Transverse colon (tissue), 4 donors: ENCODE measurements at regions not wholly inside any gene's neighbourhood (a gene's known extent, or its start where the extent isn't known, plus 50 kb on each side); places are given as distances from the start of the nearest gene placed in this dataset.
"Not testable (repeated sequence)": the region's sequence is repeated elsewhere in the genome, so short reads cannot be mapped to it uniquely, and the experiment has no call there.

ENCODE experiments used
- DNase-seq: peaks from one replicate; pipeline ENCODE4 v3.0.0-alpha.2; 2019
- H3K27ac ChIP-seq, 4 donors: fragments of 200-600 bp; sonication (generic); 2 replicates each; pipeline ENCODE4 v1.5.1; 2016 to 2018; ENCODE audit warnings: inconsistent platforms in 4 of 4
- H3K27me3 ChIP-seq: fragments of 200-600 bp; sonication (generic); 2 replicates; pipeline ENCODE4 v1.5.1; 2017; ENCODE audit warnings: inconsistent platforms
- H3K36me3 ChIP-seq, 4 donors: fragments of 200-600 bp; sonication (generic); 2 replicates each; pipeline ENCODE4 v1.5.1; 2017 to 2019; ENCODE audit warnings: inconsistent platforms in 4 of 4
- H3K4me1 ChIP-seq, 4 donors: fragments of 200-600 bp; sonication (generic); 2 replicates each; pipeline ENCODE4 v1.5.1; 2017 to 2020; ENCODE audit warnings: inconsistent platforms in 4 of 4
- H3K4me3 ChIP-seq, 4 donors: fragments of 200-600 bp; sonication (generic); 1 replicate in 1 of 4; 2 replicates in 3 of 4; pipeline versions ENCODE4 v1.5.1 to v1.6.1; 2017 to 2019; ENCODE audit warnings: inconsistent platforms in 4 of 4
- H3K9me3 ChIP-seq, 2 donors: fragments of 200-600 bp; sonication (generic); 2 replicates each; pipeline ENCODE4 v1.5.1; 2017 to 2019; ENCODE audit warnings: inconsistent platforms in 2 of 2
- EP300 ChIP-seq: sonication (generic); formaldehyde crosslinking; IDR thresholded peaks from one replicate; pipeline ENCODE4 v1.6.1; 2017; ENCODE audit warnings: antibody characterized with exemption, low read depth
- POLR2A ChIP-seq: fragments of 450-650 bp; IDR thresholded peaks from one replicate; pipeline ENCODE4 v1.6.1; 2016; ENCODE audit warnings: antibody characterized with exemption, mild to moderate bottlenecking, moderate library complexity
- POLR2AphosphoS5 ChIP-seq, 3 donors: sonication (generic); formaldehyde crosslinking; IDR thresholded peaks; one replicate each; pipeline ENCODE4 v1.6.1; 2016; ENCODE audit warnings: antibody characterized with exemption in 3 of 3
- WGBS, 2 donors: methylation state at CpG; one replicate each; pipeline ENCODE4 v1.1.5; 2018; ENCODE audit warnings: low coverage in 1 of 2; 5-methylcytosine and 5-hydroxymethylcytosine counted together
- in situ Hi-C, 4 donors: fragments of 200-750 bp; cut with MboI; loops; one replicate each; pipeline versions ENCODE4 v1.15.0 to v1.15.1; 2017; ENCODE audit warnings: low sequenced_read_pairs in 3 of 4, low pct_ligation_motif_present in 1 of 4, low pct_unique_long_range_greater_than_20kb in 1 of 4
- intact Hi-C: fragments of 100-400 bp; cut with DNase I; formaldehyde crosslinking; loops from one replicate; pipeline ENCODE4 v1.15.1; 2023; ENCODE audit warnings: low total_unique reads
- TF ChIP-seq, protein P1 (sequence below), 5 experiments: fragments of 200-600 bp in 3 of 5; fragments of 450-650 bp in 2 of 5; sonication (generic) in 3 of 5; IDR thresholded peaks; 1 replicate in 2 of 5; 2 replicates in 3 of 5; pipeline ENCODE4 v1.5.1; 2016 to 2017; ENCODE audit warnings: antibody characterized with exemption in 5 of 5, inconsistent platforms in 3 of 5, mild to moderate bottlenecking in 2 of 5, moderate library complexity in 1 of 5

DNA sequence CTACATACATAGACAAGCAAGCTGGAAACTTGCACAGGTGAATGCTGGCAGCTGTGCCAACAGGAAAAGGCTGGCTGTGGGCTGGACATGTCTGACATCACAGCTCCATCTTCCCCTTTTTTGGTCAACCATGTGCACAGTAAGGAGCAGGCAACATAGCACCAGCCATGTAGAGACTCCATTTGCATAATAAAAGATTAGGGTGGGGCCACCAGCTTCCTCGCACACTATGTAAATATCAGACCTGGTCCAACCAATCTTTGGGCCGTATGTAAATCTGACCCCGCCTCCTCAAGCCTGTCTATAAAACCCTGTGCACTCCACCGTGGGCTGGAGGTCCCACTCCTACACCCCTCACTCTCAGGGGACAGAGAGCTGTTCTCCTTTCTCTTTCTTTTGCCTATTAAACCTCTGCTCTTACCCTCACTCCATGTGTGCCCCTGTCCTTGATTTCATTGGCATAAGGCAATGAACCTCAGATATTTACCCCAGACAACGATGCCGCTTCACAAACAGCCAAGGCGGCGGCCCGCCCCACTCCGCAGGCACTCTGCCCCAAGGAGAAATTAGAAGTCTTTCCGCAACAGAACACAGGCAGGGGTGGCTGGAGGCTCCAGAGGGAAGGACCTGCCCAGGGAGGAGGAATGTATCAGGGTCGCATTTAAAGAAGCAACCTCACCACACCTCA lies 862.2 kb downstream of the TRIML1 start:
- Histone ChIP-seq H3K4me3 (no peak overlapping the region), H3K4me1 (no peaks in the 10 kb centered on the region), H3K9me3 (no peaks in the 10 kb centered on the region), H3K27me3 (no peaks in the 10 kb centered on the region), H3K36me3 (no peaks in the 10 kb centered on the region), H3K27ac (no peak overlapping the region)
- intact Hi-C loops = no loop called here
- WGBS, 2 donors = 94 to 95% methylated on average over 7 to 12 of the region's 12 CpGs
- in situ Hi-C loops = no loop called here
- no peak for DNase-seq
- TF ChIP-seq, protein P1, sequence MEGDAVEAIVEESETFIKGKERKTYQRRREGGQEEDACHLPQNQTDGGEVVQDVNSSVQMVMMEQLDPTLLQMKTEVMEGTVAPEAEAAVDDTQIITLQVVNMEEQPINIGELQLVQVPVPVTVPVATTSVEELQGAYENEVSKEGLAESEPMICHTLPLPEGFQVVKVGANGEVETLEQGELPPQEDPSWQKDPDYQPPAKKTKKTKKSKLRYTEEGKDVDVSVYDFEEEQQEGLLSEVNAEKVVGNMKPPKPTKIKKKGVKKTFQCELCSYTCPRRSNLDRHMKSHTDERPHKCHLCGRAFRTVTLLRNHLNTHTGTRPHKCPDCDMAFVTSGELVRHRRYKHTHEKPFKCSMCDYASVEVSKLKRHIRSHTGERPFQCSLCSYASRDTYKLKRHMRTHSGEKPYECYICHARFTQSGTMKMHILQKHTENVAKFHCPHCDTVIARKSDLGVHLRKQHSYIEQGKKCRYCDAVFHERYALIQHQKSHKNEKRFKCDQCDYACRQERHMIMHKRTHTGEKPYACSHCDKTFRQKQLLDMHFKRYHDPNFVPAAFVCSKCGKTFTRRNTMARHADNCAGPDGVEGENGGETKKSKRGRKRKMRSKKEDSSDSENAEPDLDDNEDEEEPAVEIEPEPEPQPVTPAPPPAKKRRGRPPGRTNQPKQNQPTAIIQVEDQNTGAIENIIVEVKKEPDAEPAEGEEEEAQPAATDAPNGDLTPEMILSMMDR (IDR thresholded peaks at IDR 0.05) = no peak

DNA sequence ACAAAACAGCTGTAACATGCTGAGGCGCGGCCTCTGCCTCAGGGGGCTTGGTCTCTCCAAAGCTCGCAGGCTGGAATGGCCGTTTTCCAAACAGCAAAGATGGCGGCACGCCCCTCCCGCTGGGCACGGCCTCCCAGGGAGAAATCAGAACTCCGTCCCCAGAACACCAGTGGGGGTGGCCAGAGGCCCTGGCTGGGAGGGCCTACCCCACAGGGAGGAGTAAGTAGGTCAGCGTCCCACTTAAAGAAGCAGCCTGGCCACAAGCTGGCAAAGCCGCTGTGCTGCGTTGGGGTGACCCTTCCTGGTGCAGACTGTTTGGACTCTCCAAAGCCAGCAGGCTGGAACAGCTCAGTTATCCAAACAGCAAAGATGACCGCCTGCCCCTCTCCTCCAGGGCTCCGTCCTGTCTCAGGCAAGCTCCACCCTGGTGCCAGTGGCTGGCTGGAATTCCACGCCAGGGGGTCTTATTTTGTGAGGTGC lies 862.8 kb downstream of the TRIML1 start:
- in situ Hi-C loops (no loop called here), intact Hi-C loops (no loop called here)
- no peak for DNase-seq
- H3K4me3 ChIP-seq = no peak overlapping the region
- no peaks in the 10 kb centered on the region for H3K4me1 ChIP-seq
- no peak overlapping the region for H3K27ac ChIP-seq
- 92% methylated on average over 15 of the region's 15 CpGs; no CpG with 5 or more reads in 1 of the 2 donors for WGBS, 2 donors
- TF ChIP-seq POLR2A = no peak
- TF ChIP-seq, protein P1 (IDR thresholded peaks at IDR 0.05) = no peak
- TF ChIP-seq EP300 = no peak
- no peak for TF ChIP-seq POLR2AphosphoS5 (IDR thresholded peaks at IDR 0.05)
- H3K27me3 ChIP-seq = no peaks in the 10 kb centered on the region
- no peaks in the 10 kb centered on the region for H3K9me3 ChIP-seq
- H3K36me3 ChIP-seq = no peaks in the 10 kb centered on the region

DNA sequence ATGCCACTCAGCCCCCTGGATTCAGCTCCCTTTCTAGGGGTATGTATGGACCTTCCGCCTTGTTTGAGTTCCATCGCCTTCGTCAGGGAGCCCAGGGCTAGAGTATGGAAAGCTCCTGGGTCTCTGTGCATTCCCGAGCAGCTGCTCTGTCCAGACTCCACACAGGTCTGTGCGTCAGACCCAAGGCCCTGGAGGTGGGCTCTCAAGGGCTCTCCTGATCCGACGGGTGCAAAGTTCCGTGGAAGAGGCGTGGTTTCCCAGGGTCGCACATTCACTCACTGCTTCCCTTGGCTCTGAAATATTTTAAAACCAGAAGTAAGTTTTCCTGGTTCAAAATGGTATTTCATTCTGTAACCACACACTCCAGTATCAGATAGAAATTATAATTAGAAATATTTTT lies 863.2 kb downstream of the TRIML1 start:
- TF ChIP-seq POLR2A (no peak), POLR2AphosphoS5 (IDR thresholded peaks at IDR 0.05) (no peak), EP300 (no peak)
- TF ChIP-seq, protein P1 (IDR thresholded peaks at IDR 0.05) = no peak
- WGBS, 2 donors = 89 to 100% methylated on average over 2 to 10 of the region's 10 CpGs
- Histone ChIP-seq H3K27ac (no peak overlapping the region), H3K4me1 (no peaks in the 10 kb centered on the region), H3K9me3 (no peaks in the 10 kb centered on the region), H3K36me3 (no peaks in the 10 kb centered on the region), H3K27me3 (no peaks in the 10 kb centered on the region), H3K4me3 (no peak overlapping the region)
- DNase-seq = no peak
- intact Hi-C loops = no loop called here
- in situ Hi-C loops = no loop called here

DNA sequence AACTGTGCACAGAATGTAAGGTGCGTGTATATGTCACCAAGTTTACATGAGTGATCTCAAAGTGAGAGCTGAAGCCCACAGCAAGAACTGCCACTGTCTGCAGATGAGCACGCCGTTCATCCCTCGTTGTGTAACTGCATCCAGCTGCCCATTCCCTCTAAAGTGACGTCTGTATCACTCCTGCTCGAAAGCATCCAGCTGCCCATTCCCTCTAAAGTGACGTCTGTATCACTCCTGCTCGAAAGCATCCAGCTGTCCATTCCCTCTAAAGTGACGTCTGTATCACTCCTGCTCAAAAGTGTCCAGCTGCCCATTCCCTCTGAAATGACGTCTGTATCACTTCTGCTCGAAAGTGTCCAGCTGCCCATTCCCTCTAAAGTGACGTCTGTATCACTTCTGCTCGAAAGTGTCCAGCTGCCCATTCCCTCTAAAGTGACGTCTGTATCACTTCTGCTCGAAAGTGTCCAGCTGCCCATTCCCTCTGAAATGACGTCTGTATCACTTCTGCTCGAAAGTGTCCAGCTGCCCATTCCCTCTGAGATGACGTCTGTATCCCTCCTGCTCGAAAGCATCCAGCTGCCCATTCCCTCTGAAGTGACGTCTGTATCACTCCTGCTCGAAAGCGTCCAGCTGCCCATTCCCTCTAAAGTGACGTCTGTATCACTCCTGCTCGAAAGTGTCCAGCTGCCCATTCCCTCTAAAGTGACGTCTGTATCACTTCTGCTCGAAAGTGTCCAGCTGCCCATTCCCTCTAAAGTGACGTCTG lies 871.4 kb downstream of the TRIML1 start:
- intact Hi-C loops, in situ Hi-C loops, H3K4me1 ChIP-seq, DNase-seq, H3K27me3 ChIP-seq, H3K9me3 ChIP-seq, H3K4me3 ChIP-seq, H3K36me3 ChIP-seq, H3K27ac ChIP-seq: not testable (repeated sequence)
- WGBS, 2 donors = 75 to 93% methylated on average over 18 to 24 of the region's 27 CpGs
